BJ (cell line): ENCODE measurements at regions not wholly inside any gene's neighbourhood (a gene's known extent, or its start where the extent isn't known, plus 50 kb on each side); places are given as distances from the start of the nearest gene placed in this dataset.

ENCODE experiments used
- CTCF ChIA-PET: fragments of 350-600 bp; formaldehyde crosslinking; extraction: SDS; loops from one replicate; lab custom pipeline; 2021; ENCODE audit warnings: antibody characterized with exemption, inconsistent platforms; lab: Yijun Ruan, JAX
- POLR2A ChIA-PET: fragments of 300-600 bp; sonication (Branson Sonifier 250); formaldehyde crosslinking; extraction: SDS; loops from one replicate; lab custom pipeline; 2021; ENCODE audit warnings: antibody characterized with exemption; lab: Charles Lee
- DNase-seq: peaks from one replicate; pipeline ENCODE4 v3.0.0-alpha.2; 2011; ENCODE audit warnings: low read depth
- H3K27me3 ChIP-seq: 2 replicates; pipeline ENCODE4 v1.6.0; 2011; ENCODE audit warnings: low read length; ENCODE audit not compliant: control insufficient read depth, insufficient read depth
- H3K36me3 ChIP-seq: 2 replicates; pipeline ENCODE4 v1.5.1; 2011; ENCODE audit warnings: low read length; ENCODE audit not compliant: control insufficient read depth, insufficient read depth
- H3K4me3 ChIP-seq: 2 replicates; pipeline ENCODE4 v1.5.1; 2011; ENCODE audit warnings: low read depth, mild to moderate bottlenecking, control low read depth, low read length
- TF ChIP-seq, protein P1 (sequence below): IDR thresholded peaks from 2 replicates; pipeline ENCODE4 v1.5.1; 2011; ENCODE audit warnings: low read depth, mild to moderate bottlenecking, control low read depth, inconsistent platforms, low read length, moderate library complexity; ENCODE audit not compliant: insufficient read depth

DNA sequence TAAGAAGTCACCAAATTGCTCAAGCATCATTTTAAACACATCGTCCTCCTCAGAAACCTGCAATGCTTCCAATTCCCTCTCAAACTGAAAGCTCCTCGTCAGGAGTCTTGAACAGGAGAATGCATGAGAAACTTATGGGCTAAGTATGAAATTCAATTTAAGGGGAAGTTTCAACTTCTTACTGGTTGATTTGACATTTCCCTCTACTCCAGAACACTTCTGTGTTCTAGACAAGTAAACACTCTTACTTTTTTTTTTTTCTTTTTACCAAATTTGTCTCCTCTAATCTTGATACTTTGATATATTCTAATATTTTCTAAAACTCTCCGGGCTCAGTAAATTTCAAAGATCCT is 181.7 kb downstream of the RSL24D1 start:
- ChIA-PET POLR2A (no interaction called here), CTCF (no interaction called here)
- Histone ChIP-seq H3K4me3 (no peak overlapping the region), H3K27me3 (no peaks in the 10 kb centered on the region), H3K36me3 (no peaks in the 10 kb centered on the region)
- no peak for DNase-seq
- TF ChIP-seq, protein P1, sequence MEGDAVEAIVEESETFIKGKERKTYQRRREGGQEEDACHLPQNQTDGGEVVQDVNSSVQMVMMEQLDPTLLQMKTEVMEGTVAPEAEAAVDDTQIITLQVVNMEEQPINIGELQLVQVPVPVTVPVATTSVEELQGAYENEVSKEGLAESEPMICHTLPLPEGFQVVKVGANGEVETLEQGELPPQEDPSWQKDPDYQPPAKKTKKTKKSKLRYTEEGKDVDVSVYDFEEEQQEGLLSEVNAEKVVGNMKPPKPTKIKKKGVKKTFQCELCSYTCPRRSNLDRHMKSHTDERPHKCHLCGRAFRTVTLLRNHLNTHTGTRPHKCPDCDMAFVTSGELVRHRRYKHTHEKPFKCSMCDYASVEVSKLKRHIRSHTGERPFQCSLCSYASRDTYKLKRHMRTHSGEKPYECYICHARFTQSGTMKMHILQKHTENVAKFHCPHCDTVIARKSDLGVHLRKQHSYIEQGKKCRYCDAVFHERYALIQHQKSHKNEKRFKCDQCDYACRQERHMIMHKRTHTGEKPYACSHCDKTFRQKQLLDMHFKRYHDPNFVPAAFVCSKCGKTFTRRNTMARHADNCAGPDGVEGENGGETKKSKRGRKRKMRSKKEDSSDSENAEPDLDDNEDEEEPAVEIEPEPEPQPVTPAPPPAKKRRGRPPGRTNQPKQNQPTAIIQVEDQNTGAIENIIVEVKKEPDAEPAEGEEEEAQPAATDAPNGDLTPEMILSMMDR = no peak

DNA sequence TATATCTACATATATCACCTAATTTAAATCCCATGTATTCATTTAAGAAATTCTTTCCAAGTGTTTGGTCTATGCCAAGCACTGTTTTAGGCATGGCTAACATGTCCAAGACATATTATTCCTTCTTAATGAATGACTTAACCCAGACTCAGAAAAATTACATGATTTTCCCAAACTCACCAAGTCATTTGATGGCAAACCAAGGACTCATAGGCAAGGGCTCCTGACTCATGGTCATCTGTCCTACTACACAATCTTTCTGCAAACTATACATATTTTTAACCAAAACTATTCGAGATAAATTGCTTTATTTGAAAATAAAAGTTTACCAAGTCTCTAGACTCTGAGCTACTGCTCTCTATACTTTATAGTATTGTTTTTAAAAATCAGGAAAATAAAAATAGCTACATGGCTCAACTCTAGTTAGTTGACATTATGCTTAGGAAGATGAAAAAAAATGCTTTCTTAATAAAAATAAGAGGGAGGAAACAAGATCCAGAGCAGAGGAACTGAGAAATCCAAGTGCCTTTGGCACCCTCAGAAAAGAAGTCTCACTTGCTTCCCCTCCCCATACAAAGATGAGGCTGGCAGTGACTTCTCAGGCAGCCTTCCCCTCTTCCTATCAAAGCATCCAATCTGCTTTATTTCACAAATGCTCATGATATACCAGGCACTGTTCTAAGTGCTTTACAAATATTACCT is 182.2 kb downstream of the RSL24D1 start:
- ChIA-PET CTCF (no interaction called here), POLR2A (no interaction called here)
- H3K27me3 ChIP-seq = no peaks in the 10 kb centered on the region
- DNase-seq = no peak
- H3K4me3 ChIP-seq = no peak overlapping the region
- TF ChIP-seq, protein P1 = no peak
- H3K36me3 ChIP-seq = no peaks in the 10 kb centered on the region

DNA sequence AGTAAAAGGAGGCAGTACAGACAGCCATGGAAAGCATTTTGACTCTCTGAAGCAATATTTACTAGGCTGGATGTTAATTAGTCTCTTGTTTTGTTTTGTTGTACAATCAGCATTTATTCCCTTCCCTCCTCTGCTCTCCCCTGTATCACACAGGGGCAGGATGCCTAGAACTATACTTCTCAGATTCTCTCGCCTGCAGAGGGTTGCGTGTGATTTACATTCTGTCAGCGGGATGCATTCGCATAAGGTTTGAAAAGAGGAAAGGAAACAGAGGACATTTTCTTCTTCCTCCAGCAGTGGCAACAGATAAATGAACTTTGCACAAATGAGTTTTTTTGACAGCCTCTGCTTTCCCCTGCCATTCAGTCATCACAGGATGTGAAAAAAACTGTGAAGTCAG is 188.3 kb downstream of the RSL24D1 start:
- POLR2A ChIA-PET = no interaction called here
- H3K27me3 ChIP-seq = no peaks in the 10 kb centered on the region
- TF ChIP-seq, protein P1 = no peak
- H3K4me3 ChIP-seq = no peak overlapping the region
- H3K36me3 ChIP-seq = no peaks in the 10 kb centered on the region
- CTCF ChIA-PET = no interaction called here
- DNase-seq = no peak

DNA sequence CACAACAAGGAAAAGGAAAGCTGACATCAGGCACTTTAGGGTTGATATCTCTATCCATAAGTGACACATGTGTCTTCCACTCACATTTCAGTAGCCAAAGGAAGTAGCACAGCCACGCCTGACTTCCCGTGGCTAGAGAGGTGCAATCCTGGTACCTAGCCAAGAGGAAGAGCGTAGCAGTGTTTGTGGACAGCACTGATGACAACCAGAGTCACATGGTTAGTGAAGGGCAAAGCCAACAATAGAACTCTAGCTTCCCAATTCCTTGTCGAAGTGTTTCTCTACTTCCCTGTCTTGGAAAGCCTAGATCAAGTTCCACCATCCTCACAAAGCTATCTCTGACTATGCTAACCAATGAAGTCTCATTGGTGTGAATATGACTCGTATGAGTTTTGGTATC is 189.2 kb downstream of the RSL24D1 start:
- CTCF ChIA-PET = no interaction called here

DNA sequence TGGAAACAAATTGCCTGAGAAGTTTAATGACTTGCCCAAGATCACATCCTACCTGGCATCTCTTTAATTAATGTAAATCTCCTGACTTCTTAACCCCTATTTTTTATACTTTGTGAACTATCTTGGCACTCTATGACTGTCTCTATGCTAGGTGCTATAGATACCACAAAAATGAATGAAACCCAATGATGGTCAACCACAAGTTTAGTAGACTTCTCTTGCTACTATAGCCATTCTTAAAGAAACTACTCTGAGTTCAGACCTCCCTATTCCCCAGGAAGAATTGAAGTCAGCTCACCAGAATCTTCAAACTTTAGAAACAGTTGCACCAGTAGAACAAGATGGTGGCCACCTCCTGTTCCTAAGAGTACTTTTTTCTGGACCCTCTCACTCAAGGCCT is 191.1 kb downstream of the RSL24D1 start:
- Histone ChIP-seq H3K4me3 (no peak overlapping the region), H3K36me3 (no peaks in the 10 kb centered on the region), H3K27me3 (no peaks in the 10 kb centered on the region)
- TF ChIP-seq, protein P1 = no peak
- DNase-seq = no peak
- ChIA-PET CTCF (no interaction called here), POLR2A (no interaction called here)

More for the DNA sequence above, 189.2 kb downstream of the RSL24D1 start:
- Histone ChIP-seq H3K27me3 (no peaks in the 10 kb centered on the region), H3K36me3 (no peaks in the 10 kb centered on the region), H3K4me3 (no peak overlapping the region)
- POLR2A ChIA-PET = no interaction called here
- DNase-seq = no peak
- TF ChIP-seq, protein P1 = no peak
